ENCODE measurements at regions not wholly inside any gene's neighbourhood (a gene's known extent, or its start where the extent isn't known, plus 50 kb on each side); places are given as distances from the start of the nearest gene placed in this dataset.

GRCh38 chr3:43178891-43179366, 73.0 kb upstream of the POMGNT2 start:
- no peaks in the 10 kb centered on the region for H3K27me3 ChIP-seq (ENCODE audit: control insufficient read depth, insufficient read depth, low read length)
- DNase-seq, result peak; percentile 52
- H2AK5ac ChIP-seq (ENCODE audit: low read depth, low read length), result peak overlapping the region; percentile 99
- H3K56ac ChIP-seq (ENCODE audit: extremely low read depth, insufficient read depth, low read length), result no peak overlapping the region; the same call in 1 of the 2 replicates
- H3K27ac ChIP-seq (ENCODE audit: insufficient read depth, low read length), result no peak overlapping the region
- WGBS, 2 experiments (ENCODE audit: extremely low coverage in 2 of 2, insufficient read length in 1 of 2), result 80% methylated on average over 1 of the region's 10 CpGs; no CpG with 5 or more reads in 1 of the 2 experiments
- peak overlapping the region; percentile 53; the same call in 1 of the 2 replicates for H3K23ac ChIP-seq (ENCODE audit: low read depth, low read length)
- peak overlapping the region; percentile 89 for H4K91ac ChIP-seq (ENCODE audit: insufficient read depth, low read depth, low read length)
- peak overlapping the region; percentile 98 for H2BK120ac ChIP-seq (ENCODE audit: low read depth, low read length)
- H4K20me1 ChIP-seq (ENCODE audit: insufficient read depth, low read length), result no peaks in the 10 kb centered on the region
- peak overlapping the region; percentile 70; the same call in 1 of the 2 replicates for H3K18ac ChIP-seq (ENCODE audit: low read depth, low read length)
- no peak overlapping the region for H3K9ac ChIP-seq (ENCODE audit: low read depth, low read length)
- H3K4me3 ChIP-seq (ENCODE audit: insufficient read depth, low read depth, low read length), result no peak overlapping the region
- peaks cover 0 to 20% of the 10 kb centered on the region in 2 experiments; a peak in 2 of 4 replicates for H3K79me1 ChIP-seq (ENCODE audit: low read depth in 1 of 2, low read length in 2 of 2)
- POLR2A ChIA-PET (ENCODE audit: unreplicated experiment), result no interaction called here
- CTCF ChIA-PET, result no interaction called here
- peak overlapping the region; percentile 97 for H3K4ac ChIP-seq (ENCODE audit: low read depth, low read length)
- no peak overlapping the region for H3K4me2 ChIP-seq (ENCODE audit: low read depth, low read length)
- H2BK15ac ChIP-seq (ENCODE audit: low read depth, low read length), result peak overlapping the region; percentile 94; the same call in 2 of the 3 replicates
- peaks cover under 1% of the 10 kb centered on the region; the same call in 1 of the 2 replicates for H3K9me3 ChIP-seq (ENCODE audit: control insufficient read depth, insufficient read depth, low read length)
- H2BK5ac ChIP-seq (ENCODE audit: low read depth, low read length, poor library complexity, severe bottlenecking), result peak overlapping the region; percentile 78
- dilution Hi-C loops (cut with HindIII; ENCODE audit: low sequenced_read_pairs, unreplicated experiment), result no loop called here
- in situ Hi-C loops (cut with MboI; ENCODE audit: low sequenced_read_pairs), result no loop called here
- no peak for ATAC-seq (ENCODE audit: low read depth)
- H3K4me1 ChIP-seq (ENCODE audit: control insufficient read depth, insufficient read depth, low read length), result peaks cover 18% of the 10 kb centered on the region
- H3K36me3 ChIP-seq (ENCODE audit: control insufficient read depth, insufficient read depth, low read length), result no peaks in the 10 kb centered on the region
- peak overlapping the region; percentile 70 for H2AFZ ChIP-seq (replicated peaks; ENCODE audit: low read length, poor library complexity)
- peak overlapping the region; percentile 95 for H3K14ac ChIP-seq (replicated peaks; ENCODE audit: low read depth, low read length)
- intact Hi-C loops (cut with micrococcal nuclease), result no loop called here
- peak overlapping the region; percentile 68 for H4K5ac ChIP-seq (ENCODE audit: low read depth, low read length)
- BruUV-seq (replicated peaks), result no TSS peak
- H2AK9ac ChIP-seq (replicated peaks; ENCODE audit: low read depth, low read length, poor library complexity), result peak overlapping the region; percentile 23
- peak; percentile 82 for TF ChIP-seq MAFK (IDR thresholded peaks at IDR 0.05; ENCODE audit: low read depth, low read length)
- TF ChIP-seq CEBPB (IDR thresholded peaks at IDR 0.05; ENCODE audit: low read depth, low read length), result no peak
- H4K8ac ChIP-seq (ENCODE audit: low read depth in 2 of 2, low read length in 2 of 2), result peak overlapping the region; percentile 28 to 90
- peaks cover 26% of the 10 kb centered on the region for H3K9me1 ChIP-seq (ENCODE audit: insufficient read depth, low read length)
- peak overlapping the region; percentile 94 for H2BK20ac ChIP-seq (ENCODE audit: low read depth, low read length)

All from IMR-90 (cell line).